ENCODE measurements at regions not wholly inside any gene's neighbourhood (a gene's known extent, or its start where the extent isn't known, plus 50 kb on each side); places are given as distances from the start of the nearest gene placed in this dataset.

GRCh38 chr16:80294172-80294571 lies 246.6 kb upstream of the DYNLRB2 start:
- H3K36me3 ChIP-seq (ENCODE audit: control insufficient read depth, insufficient read depth, low read length) = no peaks in the 10 kb centered on the region
- H3K27ac Mint-ChIP-seq = no peak overlapping the region
- H3K4me3 Mint-ChIP-seq = no peak overlapping the region
- H3K4me3 ChIP-seq (ENCODE audit: low read length) = no peak overlapping the region
- H3K36me3 Mint-ChIP-seq (ENCODE audit: low read depth) = no peaks in the 10 kb centered on the region
- H3K9me3 Mint-ChIP-seq = no peaks in the 10 kb centered on the region
- no peak for DNase-seq
- no peaks in the 10 kb centered on the region for H3K27me3 ChIP-seq (ENCODE audit: control insufficient read depth, insufficient read depth, low read length, poor library complexity, severe bottlenecking)
- peaks cover 4% of the 10 kb centered on the region for H3K4me1 Mint-ChIP-seq
- TF ChIP-seq, protein P1, sequence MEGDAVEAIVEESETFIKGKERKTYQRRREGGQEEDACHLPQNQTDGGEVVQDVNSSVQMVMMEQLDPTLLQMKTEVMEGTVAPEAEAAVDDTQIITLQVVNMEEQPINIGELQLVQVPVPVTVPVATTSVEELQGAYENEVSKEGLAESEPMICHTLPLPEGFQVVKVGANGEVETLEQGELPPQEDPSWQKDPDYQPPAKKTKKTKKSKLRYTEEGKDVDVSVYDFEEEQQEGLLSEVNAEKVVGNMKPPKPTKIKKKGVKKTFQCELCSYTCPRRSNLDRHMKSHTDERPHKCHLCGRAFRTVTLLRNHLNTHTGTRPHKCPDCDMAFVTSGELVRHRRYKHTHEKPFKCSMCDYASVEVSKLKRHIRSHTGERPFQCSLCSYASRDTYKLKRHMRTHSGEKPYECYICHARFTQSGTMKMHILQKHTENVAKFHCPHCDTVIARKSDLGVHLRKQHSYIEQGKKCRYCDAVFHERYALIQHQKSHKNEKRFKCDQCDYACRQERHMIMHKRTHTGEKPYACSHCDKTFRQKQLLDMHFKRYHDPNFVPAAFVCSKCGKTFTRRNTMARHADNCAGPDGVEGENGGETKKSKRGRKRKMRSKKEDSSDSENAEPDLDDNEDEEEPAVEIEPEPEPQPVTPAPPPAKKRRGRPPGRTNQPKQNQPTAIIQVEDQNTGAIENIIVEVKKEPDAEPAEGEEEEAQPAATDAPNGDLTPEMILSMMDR (conservative IDR thresholded peaks at IDR 0.05) = no peak
- 95% methylated on average over 4 of the region's 4 CpGs for WGBS, 2 experiments (ENCODE audit: insufficient coverage in 1 of 2, insufficient read length in 1 of 2)
- no peak overlapping the region for H3K9ac ChIP-seq (ENCODE audit: extremely low read depth, low read length, poor library complexity, severe bottlenecking)
- H3K27ac ChIP-seq (ENCODE audit: low read depth, low read length) = no peak overlapping the region
- H3K4me1 ChIP-seq (ENCODE audit: control insufficient read depth, insufficient read depth, low read length) = no peaks in the 10 kb centered on the region
- no peaks in the 10 kb centered on the region for H3K9me3 ChIP-seq (ENCODE audit: control insufficient read depth, low read length)
- peaks cover 6% of the 10 kb centered on the region for H3K27me3 Mint-ChIP-seq (ENCODE audit: insufficient read depth)

DNA sequence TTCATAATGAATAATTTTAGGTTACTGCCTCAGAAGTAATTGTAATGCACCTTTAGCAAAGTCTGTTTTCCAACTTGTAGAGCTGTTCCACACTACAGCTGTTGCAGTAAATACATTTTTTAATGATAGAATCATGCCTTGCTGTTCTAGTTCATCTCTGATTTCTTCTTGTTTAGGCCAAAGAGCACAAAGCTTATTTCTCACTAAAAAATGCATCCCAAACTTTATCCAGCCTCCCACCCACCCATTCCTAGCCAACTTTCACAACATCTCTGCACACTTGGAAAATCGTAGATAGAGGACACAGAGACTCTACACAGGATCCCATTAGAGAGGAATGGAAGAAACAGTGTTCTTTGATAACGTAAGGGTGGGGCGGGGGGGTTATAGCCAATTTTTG lies 252.2 kb upstream of the DYNLRB2 start:
- Mint-ChIP-seq H3K4me1 (no peaks in the 10 kb centered on the region), H3K9me3 (no peaks in the 10 kb centered on the region), H3K36me3 (ENCODE audit: low read depth) (no peaks in the 10 kb centered on the region), H3K27me3 (ENCODE audit: insufficient read depth) (peaks cover 12% of the 10 kb centered on the region), H3K27ac (no peak overlapping the region), H3K4me3 (no peak overlapping the region)
- Histone ChIP-seq H3K9me3 (ENCODE audit: control insufficient read depth, low read length) (no peaks in the 10 kb centered on the region), H3K9ac (ENCODE audit: extremely low read depth, low read length, poor library complexity, severe bottlenecking) (no peak overlapping the region), H3K36me3 (ENCODE audit: control insufficient read depth, insufficient read depth, low read length) (no peaks in the 10 kb centered on the region), H3K4me1 (ENCODE audit: control insufficient read depth, insufficient read depth, low read length) (no peaks in the 10 kb centered on the region), H3K27ac (ENCODE audit: low read depth, low read length) (no peak overlapping the region), H3K4me3 (ENCODE audit: low read length) (no peak overlapping the region), H3K27me3 (ENCODE audit: control insufficient read depth, insufficient read depth, low read length, poor library complexity, severe bottlenecking) (no peaks in the 10 kb centered on the region)
- TF ChIP-seq, protein P1 (conservative IDR thresholded peaks at IDR 0.05) = no peak
- 81 to 85% methylated on average over 3 of the region's 3 CpGs for WGBS, 2 experiments (ENCODE audit: insufficient coverage in 1 of 2, insufficient read length in 1 of 2)
- no peak for DNase-seq

DNA sequence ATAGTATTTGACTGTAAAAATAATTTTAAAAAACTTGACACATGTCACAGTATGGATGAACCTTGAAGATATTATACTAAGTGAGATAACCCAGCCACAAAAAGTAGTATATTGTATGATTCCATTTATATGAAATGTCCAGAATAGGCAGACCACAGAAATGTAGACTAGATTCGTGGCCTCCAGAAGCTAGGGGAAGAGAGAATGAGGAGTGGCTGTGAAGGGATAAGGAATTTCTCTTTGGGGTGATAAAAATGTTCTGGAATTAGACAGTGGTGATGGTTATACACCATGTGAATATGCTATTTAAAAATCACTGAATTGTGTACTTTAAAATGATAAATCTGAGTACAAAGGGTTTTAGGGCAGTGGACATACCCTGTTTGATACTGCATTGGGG lies 253.1 kb upstream of the DYNLRB2 start:
- H3K9ac ChIP-seq (ENCODE audit: extremely low read depth, low read length, poor library complexity, severe bottlenecking) = no peak overlapping the region
- H3K9me3 ChIP-seq (ENCODE audit: control insufficient read depth, low read length) = no peaks in the 10 kb centered on the region
- no peak overlapping the region for H3K4me3 ChIP-seq (ENCODE audit: low read length)
- Mint-ChIP-seq H3K27me3 (ENCODE audit: insufficient read depth) (peaks cover 17% of the 10 kb centered on the region), H3K4me1 (no peaks in the 10 kb centered on the region), H3K36me3 (ENCODE audit: low read depth) (no peaks in the 10 kb centered on the region), H3K4me3 (no peak overlapping the region), H3K27ac (no peak overlapping the region), H3K9me3 (no peaks in the 10 kb centered on the region)
- H3K4me1 ChIP-seq (ENCODE audit: control insufficient read depth, insufficient read depth, low read length) = no peaks in the 10 kb centered on the region
- 81 to 89% methylated on average over 1 of the region's 1 CpG for WGBS, 2 experiments (ENCODE audit: insufficient coverage in 1 of 2, insufficient read length in 1 of 2)
- TF ChIP-seq, protein P1 (conservative IDR thresholded peaks at IDR 0.05) = no peak
- H3K36me3 ChIP-seq (ENCODE audit: control insufficient read depth, insufficient read depth, low read length) = no peaks in the 10 kb centered on the region
- H3K27ac ChIP-seq (ENCODE audit: low read depth, low read length) = no peak overlapping the region
- no peaks in the 10 kb centered on the region for H3K27me3 ChIP-seq (ENCODE audit: control insufficient read depth, insufficient read depth, low read length, poor library complexity, severe bottlenecking)
- no peak for DNase-seq
